Left lobe of liver (tissue), 2 donors: ENCODE measurements at regions not wholly inside any gene's neighbourhood (a gene's known extent, or its start where the extent isn't known, plus 50 kb on each side); places are given as distances from the start of the nearest gene placed in this dataset.

Experiments used
- ATAC-seq: fragments of 200-7000 bp; cut with Tn5 transposase; one replicate; pipeline ENCODE4 v1.9.1; 2020; ENCODE audit warnings: mild to moderate bottlenecking, moderate library complexity
- DNase-seq: peaks from one replicate; pipeline ENCODE4 v3.0.0-alpha.2; 2020; ENCODE audit warnings: low spot score
- donor health status: DM: no; HTN: no; CAD: no; lungs with moderate emphysema.
- donor health status: DM: no; HTN: yes; CAD: no.

- peak; percentile 92 for ATAC-seq
- DNase-seq: no peak
These were observed 356.7 kb downstream of the ETNK1 start for GRCh38 chr12:22981711-22982110.

- no peak for DNase-seq
These were observed 357.7 kb downstream of the ETNK1 start for GRCh38 chr12:22982635-22983034.

GRCh38 chr12:22986997-22987396 is 362.0 kb downstream of the ETNK1 start:
- DNase-seq: no peak
- no peak for ATAC-seq

More at GRCh38 chr12:22982635-22983034, 357.7 kb downstream of the ETNK1 start:
- no peak for ATAC-seq

- ATAC-seq: no peak
- no peak for DNase-seq
These were observed 365.5 kb downstream of the ETNK1 start for GRCh38 chr12:22990501-22990900.

- DNase-seq (no peak), ATAC-seq (no peak)
These were observed 366.4 kb downstream of the ETNK1 start for GRCh38 chr12:22991250-22991844.

GRCh38 chr12:22993609-22994315 is 368.8 kb downstream of the ETNK1 start:
- DNase-seq (no peak), ATAC-seq (no peak)

- no peak for DNase-seq
- no peak for ATAC-seq
These were observed 369.3 kb downstream of the ETNK1 start for GRCh38 chr12:22994316-22994675.

GRCh38 chr12:23001487-23001886 is 376.5 kb downstream of the ETNK1 start:
- ATAC-seq: no peak

GRCh38 chr12:23002381-23002780 is 377.4 kb downstream of the ETNK1 start:
- ATAC-seq (no peak), DNase-seq (no peak)

More at GRCh38 chr12:23001487-23001886, 376.5 kb downstream of the ETNK1 start:
- no peak for DNase-seq

- ATAC-seq: peak; percentile 44
- DNase-seq: peak; percentile 57
These were observed 379.6 kb downstream of the ETNK1 start for GRCh38 chr12:23004473-23005020.

- DNase-seq (no peak), ATAC-seq (peak; percentile 51)
These were observed 380.4 kb downstream of the ETNK1 start for GRCh38 chr12:23005387-23005786.

GRCh38 chr12:23006413-23006812 is 381.4 kb downstream of the ETNK1 start:
- peak; percentile 85 for ATAC-seq
- peak; percentile 64 for DNase-seq

GRCh38 chr12:23008623-23009022 is 383.7 kb downstream of the ETNK1 start:
- ATAC-seq: peak; percentile 38
- no peak for DNase-seq

- ATAC-seq (no peak), DNase-seq (no peak)
These were observed 389.8 kb downstream of the ETNK1 start for GRCh38 chr12:23014749-23015148.

GRCh38 chr12:23025372-23026016 is 400.5 kb downstream of the ETNK1 start:
- peak; percentile 93 for ATAC-seq
- no peak for DNase-seq

- no peak for DNase-seq
- ATAC-seq: no peak
These were observed 403.3 kb downstream of the ETNK1 start for GRCh38 chr12:23028158-23028802.

- ATAC-seq (no peak), DNase-seq (no peak)
These were observed 404.2 kb downstream of the ETNK1 start for GRCh38 chr12:23029185-23029584.

GRCh38 chr12:23039834-23040233 is 414.9 kb downstream of the ETNK1 start:
- no peak for ATAC-seq
- no peak for DNase-seq

- DNase-seq (no peak), ATAC-seq (peak; percentile 53)
These were observed 416.8 kb downstream of the ETNK1 start for GRCh38 chr12:23041774-23042173.

GRCh38 chr12:23043646-23044045 is 418.7 kb downstream of the ETNK1 start:
- no peak for DNase-seq
- no peak for ATAC-seq

- ATAC-seq: no peak
These were observed 424.2 kb downstream of the ETNK1 start for GRCh38 chr12:23049180-23049579.

More at GRCh38 chr12:23049180-23049579, 424.2 kb downstream of the ETNK1 start:
- DNase-seq: no peak
